ENCODE measurements at regions not wholly inside any gene's neighbourhood (a gene's known extent, or its start where the extent isn't known, plus 50 kb on each side); places are given as distances from the start of the nearest gene placed in this dataset.
"Not testable (repeated sequence)": the region's sequence is repeated elsewhere in the genome, so short reads cannot be mapped to it uniquely, and the experiment has no call there.

- H3K4me1 ChIP-seq (replicated peaks) = no peaks in the 10 kb centered on the region
- DNase-seq (ENCODE audit: low read depth in 1 of 2, low spot score in 2 of 2) = no peak
- no peak overlapping the region for H3K4me3 ChIP-seq
- H3K27me3 ChIP-seq (replicated peaks) = no peaks in the 10 kb centered on the region
- no peaks in the 10 kb centered on the region for H3K9me3 ChIP-seq (replicated peaks)
- no peak overlapping the region for H3K27ac ChIP-seq
- no peaks in the 10 kb centered on the region for H3K36me3 ChIP-seq
These were observed 698.2 kb upstream of the CADM2 start for GRCh38 chr3:84260596-84260995.

GRCh38 chr3:84265768-84266167 is 693.0 kb upstream of the CADM2 start:
- DNase-seq (ENCODE audit: low read depth in 1 of 2, low spot score in 2 of 2) = no peak
- H3K9me3 ChIP-seq (replicated peaks) = no peaks in the 10 kb centered on the region
- H3K27me3 ChIP-seq (replicated peaks) = no peaks in the 10 kb centered on the region
- H3K4me1 ChIP-seq (replicated peaks) = no peaks in the 10 kb centered on the region
- no peak overlapping the region for H3K27ac ChIP-seq
- H3K36me3 ChIP-seq = no peaks in the 10 kb centered on the region
- H3K4me3 ChIP-seq = no peak overlapping the region

DNA sequence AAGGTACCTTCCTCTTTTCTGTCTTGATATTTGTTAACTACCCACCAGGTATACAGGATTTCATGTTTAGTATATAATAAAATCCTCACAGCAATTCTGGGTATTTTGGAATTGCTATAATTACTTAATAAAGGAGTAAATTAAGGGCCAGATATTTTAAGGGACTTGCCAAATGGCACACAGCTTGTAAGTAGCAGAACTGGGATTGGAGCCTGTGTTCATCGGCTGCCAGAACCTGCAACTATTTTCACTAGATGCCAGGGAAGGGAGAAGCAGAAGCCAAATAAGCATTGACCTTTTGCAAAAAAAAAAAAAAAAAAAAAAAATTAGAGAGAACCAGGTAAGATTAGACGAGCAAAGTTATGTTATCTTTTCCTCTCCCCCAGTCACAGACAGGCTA is 683.3 kb upstream of the CADM2 start:
- no peaks in the 10 kb centered on the region for H3K9me3 ChIP-seq (replicated peaks)
- no peak for DNase-seq (ENCODE audit: low read depth in 1 of 2, low spot score in 2 of 2)
- no peak overlapping the region for H3K27ac ChIP-seq
- H3K4me3 ChIP-seq = no peak overlapping the region
- H3K4me1 ChIP-seq (replicated peaks) = no peaks in the 10 kb centered on the region
- H3K36me3 ChIP-seq = no peaks in the 10 kb centered on the region
- H3K27me3 ChIP-seq (replicated peaks) = no peaks in the 10 kb centered on the region

GRCh38 chr3:84277562-84278224 is 681.1 kb upstream of the CADM2 start:
- H3K4me3 ChIP-seq = no peak overlapping the region
- no peaks in the 10 kb centered on the region for H3K27me3 ChIP-seq (replicated peaks)
- H3K4me1 ChIP-seq (replicated peaks) = no peaks in the 10 kb centered on the region
- no peaks in the 10 kb centered on the region for H3K9me3 ChIP-seq (replicated peaks)
- DNase-seq (ENCODE audit: low read depth in 1 of 2, low spot score in 2 of 2) = no peak
- H3K27ac ChIP-seq = no peak overlapping the region
- no peaks in the 10 kb centered on the region for H3K36me3 ChIP-seq

GRCh38 chr3:84292128-84292527 is 666.7 kb upstream of the CADM2 start:
- Histone ChIP-seq H3K27ac (no peak overlapping the region), H3K4me1 (replicated peaks) (no peaks in the 10 kb centered on the region), H3K36me3 (no peaks in the 10 kb centered on the region), H3K27me3 (replicated peaks) (no peaks in the 10 kb centered on the region), H3K9me3 (replicated peaks) (no peaks in the 10 kb centered on the region; the same call in 1 of the 2 replicates), H3K4me3 (no peak overlapping the region)
- DNase-seq (ENCODE audit: low read depth in 1 of 2, low spot score in 2 of 2) = no peak

GRCh38 chr3:84299329-84299728 is 659.5 kb upstream of the CADM2 start:
- no peaks in the 10 kb centered on the region for H3K4me1 ChIP-seq (replicated peaks)
- H3K27me3 ChIP-seq (replicated peaks) = no peaks in the 10 kb centered on the region
- no peak overlapping the region for H3K27ac ChIP-seq
- no peaks in the 10 kb centered on the region for H3K9me3 ChIP-seq (replicated peaks)
- no peak for DNase-seq (ENCODE audit: low read depth in 1 of 2, low spot score in 2 of 2)
- no peak overlapping the region for H3K4me3 ChIP-seq
- H3K36me3 ChIP-seq = no peaks in the 10 kb centered on the region

GRCh38 chr3:84304214-84304613 is 654.6 kb upstream of the CADM2 start:
- Histone ChIP-seq H3K27ac (no peak overlapping the region), H3K4me3 (no peak overlapping the region), H3K27me3 (replicated peaks) (no peaks in the 10 kb centered on the region), H3K9me3 (replicated peaks) (no peaks in the 10 kb centered on the region), H3K4me1 (replicated peaks) (no peaks in the 10 kb centered on the region), H3K36me3 (no peaks in the 10 kb centered on the region)
- DNase-seq (ENCODE audit: low read depth in 1 of 2, low spot score in 2 of 2) = no peak

DNA sequence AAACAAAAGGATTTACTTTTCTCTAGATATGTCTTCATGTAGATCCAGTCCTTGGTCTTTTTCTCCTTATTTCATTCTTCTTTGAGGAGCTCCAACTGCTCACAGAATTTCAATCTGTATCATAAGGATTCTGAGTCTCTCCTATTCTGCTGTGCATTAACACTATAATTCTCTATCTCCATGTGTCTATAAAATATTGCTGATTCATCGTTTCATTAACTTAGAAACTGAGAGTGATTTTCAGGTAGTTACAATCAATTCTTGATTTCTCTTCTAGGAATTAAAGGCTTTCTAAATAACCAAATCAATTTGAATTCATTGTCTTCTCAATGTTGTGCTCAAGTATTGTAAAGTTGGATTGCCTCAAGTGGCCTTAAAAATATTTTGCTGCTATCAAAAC is 651.5 kb upstream of the CADM2 start:
- no peaks in the 10 kb centered on the region for H3K27me3 ChIP-seq (replicated peaks)
- H3K4me3 ChIP-seq = no peak overlapping the region
- H3K9me3 ChIP-seq (replicated peaks) = no peaks in the 10 kb centered on the region
- DNase-seq (ENCODE audit: low read depth in 1 of 2, low spot score in 2 of 2) = no peak
- H3K36me3 ChIP-seq = no peaks in the 10 kb centered on the region
- no peak overlapping the region for H3K27ac ChIP-seq
- H3K4me1 ChIP-seq (replicated peaks) = no peaks in the 10 kb centered on the region

GRCh38 chr3:84308379-84308778 is 650.4 kb upstream of the CADM2 start:
- no peaks in the 10 kb centered on the region for H3K4me1 ChIP-seq (replicated peaks)
- no peaks in the 10 kb centered on the region for H3K9me3 ChIP-seq (replicated peaks)
- H3K4me3 ChIP-seq = no peak overlapping the region
- no peak overlapping the region for H3K27ac ChIP-seq
- no peaks in the 10 kb centered on the region for H3K36me3 ChIP-seq
- H3K27me3 ChIP-seq (replicated peaks) = no peaks in the 10 kb centered on the region
- no peak for DNase-seq (ENCODE audit: low read depth in 1 of 2, low spot score in 2 of 2)

DNA sequence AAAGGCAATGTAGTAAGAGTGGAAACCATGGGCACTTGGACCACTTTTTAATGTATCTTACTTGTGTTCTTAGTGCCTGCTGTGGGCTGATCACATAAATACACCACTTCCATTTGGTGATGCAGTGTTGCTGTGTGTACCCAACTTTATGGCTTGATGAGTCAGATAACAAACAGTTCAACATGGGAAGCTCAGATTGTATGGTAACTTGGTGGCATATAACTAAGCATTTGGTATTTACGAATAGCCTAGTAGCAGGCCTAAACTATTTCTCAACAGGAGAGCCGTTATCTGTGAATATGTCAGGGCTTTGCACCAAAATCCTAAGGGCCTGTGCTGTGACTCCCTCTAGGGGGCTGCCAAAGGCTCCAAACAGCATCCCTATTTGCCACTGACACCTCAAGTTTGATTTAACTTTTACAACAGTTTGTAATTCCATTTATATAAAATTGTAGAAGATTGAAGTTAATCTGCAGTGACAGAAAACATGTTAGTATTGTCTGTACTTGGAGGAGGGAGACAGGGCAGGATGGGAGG is 640.4 kb upstream of the CADM2 start:
- H3K27ac ChIP-seq = no peak overlapping the region
- H3K9me3 ChIP-seq (replicated peaks) = peaks cover 3% of the 10 kb centered on the region; the same call in 1 of the 2 replicates
- no peak overlapping the region for H3K4me3 ChIP-seq
- no peaks in the 10 kb centered on the region for H3K4me1 ChIP-seq (replicated peaks)
- no peaks in the 10 kb centered on the region for H3K36me3 ChIP-seq
- no peak for DNase-seq (ENCODE audit: low read depth in 1 of 2, low spot score in 2 of 2)
- no peaks in the 10 kb centered on the region for H3K27me3 ChIP-seq (replicated peaks)

DNA sequence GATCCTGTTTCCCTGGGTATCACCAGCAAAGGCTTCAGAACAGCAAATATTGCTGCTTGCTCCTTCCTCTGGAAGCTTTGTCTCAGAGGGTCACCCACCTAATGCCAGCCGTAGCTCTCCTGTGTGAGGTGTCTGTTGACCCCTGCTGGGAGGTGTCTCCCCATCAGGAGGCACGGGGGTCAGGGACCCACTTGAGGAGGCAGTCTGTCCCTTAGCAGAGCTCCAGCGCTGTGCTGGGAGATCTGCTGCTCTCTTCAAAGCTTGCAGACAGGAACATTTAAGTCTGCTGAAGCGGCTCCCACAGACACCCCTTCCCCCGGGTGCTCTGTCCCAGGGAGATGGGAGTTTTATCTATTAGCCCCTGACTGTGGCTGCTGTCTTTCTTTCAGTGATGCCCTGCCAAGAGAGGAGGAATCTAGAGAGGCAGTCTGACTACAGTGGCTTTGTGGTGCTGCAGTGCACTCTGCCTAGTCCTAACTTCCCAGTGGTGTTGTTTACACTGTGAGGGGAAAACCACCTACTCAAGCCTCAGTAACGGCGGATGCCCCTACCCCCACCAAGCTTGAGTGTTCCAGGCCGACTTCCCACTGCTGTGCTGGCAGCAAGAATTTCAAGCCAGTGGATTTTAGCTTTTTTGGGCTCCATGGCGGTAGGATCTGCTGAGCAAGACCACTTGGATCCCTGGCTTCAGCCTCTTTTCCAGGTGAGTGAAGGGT is 593.1 kb upstream of the CADM2 start:
- H3K27me3 ChIP-seq (replicated peaks); H3K9me3 ChIP-seq (replicated peaks); H3K27ac ChIP-seq; H3K36me3 ChIP-seq; DNase-seq (ENCODE audit: low read depth in 1 of 2, low spot score in 2 of 2); H3K4me1 ChIP-seq (replicated peaks); H3K4me3 ChIP-seq: not testable (repeated sequence)

Data from SJSA1 (cell line).